ENCODE measurements at regions not wholly inside any gene's neighbourhood (a gene's known extent, or its start where the extent isn't known, plus 50 kb on each side); places are given as distances from the start of the nearest gene placed in this dataset.

GRCh38 chr4:14092741-14093140 lies 465.2 kb upstream of the BOD1L1 start:
- no peak for DNase-seq (ENCODE audit: low read depth)
- H3K4me3 ChIP-seq (ENCODE audit: low read depth, low read length): no peak overlapping the region
- TF ChIP-seq CTCF (IDR thresholded peaks at IDR 0.05; ENCODE audit: low read depth, low read length, missing control alignments): no peak

GRCh38 chr4:14095831-14096230 lies 468.3 kb upstream of the BOD1L1 start:
- DNase-seq (ENCODE audit: low read depth): no peak
- no peak overlapping the region for H3K4me3 ChIP-seq (ENCODE audit: low read depth, low read length)
- TF ChIP-seq CTCF (IDR thresholded peaks at IDR 0.05; ENCODE audit: low read depth, low read length, missing control alignments): no peak

GRCh38 chr4:14096396-14096965 lies 469.0 kb upstream of the BOD1L1 start:
- DNase-seq (ENCODE audit: low read depth): no peak
- H3K4me3 ChIP-seq (ENCODE audit: low read depth, low read length): no peak overlapping the region
- no peak for TF ChIP-seq CTCF (IDR thresholded peaks at IDR 0.05; ENCODE audit: low read depth, low read length, missing control alignments)

- no peak for TF ChIP-seq CTCF (IDR thresholded peaks at IDR 0.05; ENCODE audit: low read depth, low read length, missing control alignments)
- no peak for DNase-seq (ENCODE audit: low read depth)
- no peak overlapping the region for H3K4me3 ChIP-seq (ENCODE audit: low read depth, low read length)
Measured at GRCh38 chr4:14100349-14100748, 472.8 kb upstream of the BOD1L1 start.

GRCh38 chr4:14110407-14110806 lies 482.9 kb upstream of the BOD1L1 start:
- H3K4me3 ChIP-seq (ENCODE audit: low read depth, low read length): no peak overlapping the region
- TF ChIP-seq CTCF (IDR thresholded peaks at IDR 0.05; ENCODE audit: low read depth, low read length, missing control alignments): no peak
- no peak for DNase-seq (ENCODE audit: low read depth)

GRCh38 chr4:14111730-14112181 lies 484.2 kb upstream of the BOD1L1 start:
- H3K4me3 ChIP-seq (ENCODE audit: low read depth, low read length): no peak overlapping the region
- no peak for TF ChIP-seq CTCF (IDR thresholded peaks at IDR 0.05; ENCODE audit: low read depth, low read length, missing control alignments)
- DNase-seq (ENCODE audit: low read depth): no peak

GRCh38 chr4:14115106-14115505 lies 487.6 kb upstream of the BOD1L1 start:
- TF ChIP-seq CTCF (IDR thresholded peaks at IDR 0.05; ENCODE audit: low read depth, low read length, missing control alignments): no peak
- H3K4me3 ChIP-seq (ENCODE audit: low read depth, low read length): no peak overlapping the region
- no peak for DNase-seq (ENCODE audit: low read depth)

Measured in GM12864 (cell line).